ENCODE measurements at regions not wholly inside any gene's neighbourhood (a gene's known extent, or its start where the extent isn't known, plus 50 kb on each side); places are given as distances from the start of the nearest gene placed in this dataset.
"Not testable (repeated sequence)": the region's sequence is repeated elsewhere in the genome, so short reads cannot be mapped to it uniquely, and the experiment has no call there.

- no peak for DNase-seq
These were observed 68.5 kb downstream of the CDC14C start for GRCh38 chr7:48992816-48993215.

DNA sequence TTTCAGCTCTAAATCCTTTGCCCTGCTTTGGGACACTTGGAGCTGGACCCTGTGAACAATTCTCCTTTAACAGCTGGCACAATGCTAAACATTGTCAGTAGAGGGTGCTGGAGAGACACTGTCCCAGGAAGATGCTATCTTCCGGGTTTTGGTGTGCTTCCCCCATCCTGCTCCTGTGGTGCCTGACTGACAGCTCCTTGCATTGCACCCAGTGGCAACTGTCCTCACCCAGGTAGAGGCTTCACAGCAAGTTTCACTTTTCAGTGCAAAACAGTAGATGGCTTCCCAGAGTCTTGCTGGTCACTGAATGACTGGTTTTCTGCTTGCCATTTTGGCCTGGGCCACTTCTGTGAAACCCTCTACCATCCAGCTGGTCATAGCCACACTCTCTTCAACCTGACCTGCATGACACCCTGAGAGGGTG lies 77.3 kb downstream of the CDC14C start:
- no peak for DNase-seq

- DNase-seq = no peak
These were observed 86.4 kb downstream of the CDC14C start for GRCh38 chr7:49010717-49011116.

DNA sequence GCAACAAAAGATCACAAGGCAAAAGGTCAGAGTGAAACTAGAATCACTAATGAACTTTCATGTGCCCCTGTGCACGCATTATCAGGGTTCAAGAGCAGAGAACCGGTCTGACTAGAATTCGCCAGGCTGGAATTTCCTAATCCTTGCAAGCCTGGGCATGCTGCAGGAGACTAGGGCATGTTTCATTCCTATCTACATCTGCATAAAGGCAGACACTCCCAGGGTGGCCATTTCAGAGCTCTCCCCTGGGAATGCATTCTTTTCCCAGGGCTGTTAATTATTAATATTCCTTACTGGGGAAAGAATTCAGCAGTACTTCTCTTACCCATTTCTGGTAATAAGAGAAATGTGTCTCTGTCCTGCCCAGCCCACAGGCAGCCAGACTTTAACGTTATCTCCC lies 90.5 kb downstream of the CDC14C start:
- DNase-seq = no peak

DNA sequence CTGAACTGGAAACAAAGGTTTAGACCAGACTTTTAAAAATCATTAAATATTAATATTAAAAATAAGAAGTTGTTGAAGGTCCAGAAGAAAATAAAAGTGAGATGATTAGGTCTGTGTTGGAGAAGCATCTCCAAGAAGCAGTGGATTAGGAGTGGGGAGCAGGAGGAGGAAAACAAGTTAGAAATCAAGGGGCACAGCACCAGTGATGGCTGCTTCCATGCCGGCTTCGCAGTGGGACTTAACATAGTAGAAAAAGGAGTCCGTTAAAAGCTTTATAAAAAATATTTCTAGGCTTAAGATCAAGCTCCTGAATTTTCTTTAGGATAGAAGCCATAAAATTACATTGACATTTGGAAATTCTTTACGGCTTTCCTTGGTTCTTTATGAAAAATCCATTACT lies 95.8 kb downstream of the CDC14C start:
- no peak for DNase-seq

DNA sequence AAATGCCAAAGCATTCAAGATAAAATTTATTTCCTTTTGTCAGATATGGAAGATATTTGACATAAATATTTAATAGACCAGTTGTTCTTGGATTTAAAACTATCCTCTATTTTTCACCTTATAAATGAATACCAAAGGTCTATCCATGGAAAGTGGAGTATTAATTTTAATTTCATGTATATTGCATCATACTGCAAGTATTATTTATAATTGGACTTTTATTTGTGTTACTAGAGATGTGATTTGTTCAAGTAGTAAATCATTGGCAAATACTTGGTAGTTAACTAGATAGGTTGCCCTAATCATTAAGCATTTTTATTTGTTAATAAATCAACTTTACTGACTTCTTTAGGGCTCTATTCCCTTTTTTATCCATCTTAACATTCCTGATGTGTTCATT lies 98.1 kb downstream of the CDC14C start:
- DNase-seq = no peak

DNA sequence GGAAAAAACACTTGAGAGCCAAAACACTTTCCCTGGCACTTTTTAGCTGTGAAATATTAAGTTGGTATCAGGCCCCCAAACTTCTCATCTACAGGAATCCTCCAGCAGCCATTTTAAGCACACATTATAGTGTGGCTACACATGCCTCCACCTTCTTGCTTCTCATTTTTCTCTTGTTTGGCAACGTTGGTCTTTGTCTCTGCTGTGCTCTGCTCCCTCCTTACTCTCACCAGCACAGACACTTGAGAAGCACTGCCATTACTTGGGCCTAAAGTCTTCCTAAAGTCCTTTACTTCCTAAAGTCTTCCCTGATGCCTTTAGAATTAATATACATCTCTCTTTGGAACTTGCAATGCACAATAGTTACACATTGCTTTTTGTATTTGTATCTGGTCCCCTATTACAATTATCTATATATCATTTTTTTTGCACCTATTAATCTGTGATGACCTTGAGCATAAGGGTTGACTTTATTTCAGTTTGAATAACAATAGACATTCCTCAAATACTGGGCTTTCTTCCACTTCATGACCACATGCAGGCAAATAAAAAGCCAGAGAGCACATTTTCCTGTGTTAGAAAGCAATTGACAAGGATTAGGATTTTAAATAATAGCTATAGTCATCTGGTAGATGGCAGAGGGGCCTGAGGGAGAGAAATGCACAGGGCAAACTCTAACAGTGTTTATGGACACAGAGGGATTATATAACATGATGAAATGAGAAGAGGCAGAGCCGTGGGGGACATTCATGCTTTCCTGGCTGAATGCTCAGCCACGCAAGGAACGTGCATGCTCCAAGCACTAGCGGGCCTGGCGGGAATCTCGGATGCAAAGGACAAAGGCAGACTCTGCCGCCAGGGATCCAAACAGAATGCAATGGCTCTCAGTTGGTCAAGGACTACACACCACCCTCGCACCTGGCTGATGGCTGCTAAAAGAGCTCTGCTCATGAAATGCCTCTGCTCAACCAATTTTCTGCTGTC lies 99.3 kb downstream of the CDC14C start:
- no peak for DNase-seq

DNA sequence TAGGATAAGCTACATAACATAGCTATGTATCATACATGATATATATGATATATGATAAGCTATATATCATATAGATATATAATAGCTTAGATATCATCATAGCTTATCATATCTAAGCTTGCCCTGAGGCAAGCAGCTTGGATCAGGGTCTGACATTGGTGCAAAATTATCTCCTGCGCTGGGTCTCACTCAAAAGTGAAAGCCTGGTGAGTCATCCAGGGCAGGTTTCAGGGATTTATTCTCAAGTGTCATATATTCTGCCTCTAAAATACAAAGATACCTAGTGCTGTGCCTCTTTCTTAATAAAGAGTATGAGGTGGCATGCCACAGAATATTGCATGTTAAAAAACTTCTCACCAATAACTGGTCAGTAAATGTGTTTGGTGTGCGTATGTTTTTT lies 105.9 kb downstream of the CDC14C start:
- no peak for DNase-seq

GRCh38 chr7:49033140-49033539 lies 108.8 kb downstream of the CDC14C start:
- not testable (repeated sequence) for DNase-seq

GRCh38 chr7:49037346-49038210 lies 113.2 kb downstream of the CDC14C start:
- no peak for DNase-seq

DNA sequence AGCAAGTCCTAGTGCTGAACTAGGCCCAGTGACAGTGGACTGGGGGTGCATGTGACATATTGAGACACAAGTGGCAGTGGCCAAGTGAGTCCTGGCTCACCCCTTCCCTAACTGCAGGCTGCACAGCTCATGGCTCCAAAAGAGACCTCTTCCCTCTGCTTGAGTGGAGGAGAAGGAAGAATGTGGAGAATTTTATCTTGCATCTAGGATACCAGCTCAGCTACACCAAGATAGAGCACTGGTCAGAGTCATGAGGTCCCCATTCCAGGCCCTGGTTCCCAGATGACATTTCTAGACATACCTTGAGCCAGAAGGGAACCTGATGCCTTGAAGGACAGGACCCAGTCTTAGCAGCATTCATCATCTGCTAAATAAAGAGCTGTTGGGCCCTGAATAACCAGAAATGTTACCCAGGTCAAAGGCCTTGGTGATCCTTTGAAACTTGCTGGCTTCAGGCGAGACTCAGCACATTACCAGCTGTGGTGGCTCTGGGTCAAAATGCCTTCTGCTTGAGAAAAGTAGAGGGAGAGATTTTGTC lies 114.5 kb downstream of the CDC14C start:
- no peak for DNase-seq

GRCh38 chr7:49060743-49061142 lies 136.4 kb downstream of the CDC14C start:
- no peak for DNase-seq

DNA sequence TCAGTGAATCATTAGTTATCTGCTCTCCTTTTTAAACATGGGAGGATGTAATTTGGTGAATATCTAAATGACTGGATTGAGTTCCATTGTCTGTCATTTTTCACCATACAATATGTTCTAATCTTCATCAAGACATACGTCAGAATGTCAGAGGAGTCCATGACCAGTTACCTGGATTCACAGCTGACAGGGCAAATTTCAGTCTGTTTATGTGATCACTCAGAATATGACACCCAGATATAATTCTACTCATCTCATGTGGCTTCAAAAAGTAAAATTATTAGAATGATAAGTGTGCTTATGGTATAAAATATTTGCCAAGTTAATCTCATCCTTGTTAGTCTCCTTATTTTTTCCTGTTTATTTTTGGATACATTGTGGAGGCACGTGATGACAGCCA lies 150.2 kb downstream of the CDC14C start:
- no peak for DNase-seq

GRCh38 chr7:49080896-49081475 lies 156.6 kb downstream of the CDC14C start:
- DNase-seq = no peak

- no peak for DNase-seq
These were observed 163.7 kb downstream of the CDC14C start for GRCh38 chr7:49088017-49088416.

DNA sequence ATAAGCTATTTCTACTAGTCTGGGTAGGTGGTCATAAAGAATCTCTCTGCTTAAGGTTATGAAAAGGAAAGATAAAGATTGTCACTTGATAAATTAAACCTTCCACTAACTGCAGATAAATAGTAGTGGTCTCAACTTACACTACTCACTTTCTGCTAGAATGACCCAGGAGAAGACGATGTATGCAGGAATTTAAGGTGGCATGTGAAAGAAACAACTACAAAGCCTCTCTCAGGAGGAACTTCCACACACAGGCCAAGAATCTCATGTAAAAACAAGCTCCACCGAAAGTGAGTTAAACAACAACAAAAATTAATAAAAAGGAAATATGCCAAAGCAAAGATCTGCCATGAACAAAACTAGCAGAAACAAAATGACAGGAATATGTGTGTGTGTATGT lies 165.4 kb downstream of the CDC14C start:
- DNase-seq = no peak

- no peak for DNase-seq
These were observed 166.7 kb downstream of the CDC14C start for GRCh38 chr7:49091089-49091488.

DNA sequence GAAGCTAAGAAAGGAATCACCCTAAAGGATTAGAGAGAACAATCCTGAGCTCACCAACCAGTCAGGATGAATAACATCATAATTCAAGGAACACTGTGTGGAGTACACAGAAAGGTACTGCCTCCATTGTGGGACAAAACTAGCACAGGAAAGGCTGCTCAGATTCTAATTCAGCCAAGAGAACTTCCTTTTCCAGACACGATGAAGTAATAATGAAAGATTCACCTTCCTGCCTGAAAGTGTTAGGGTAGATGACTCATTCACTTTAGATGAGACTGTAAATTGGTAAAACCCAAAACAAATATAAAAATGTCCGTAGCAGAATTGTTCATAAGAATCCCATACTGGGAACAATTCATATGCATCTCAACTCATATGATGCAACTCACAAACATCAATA lies 167.2 kb downstream of the CDC14C start:
- DNase-seq = no peak

- no peak for DNase-seq
These were observed 168.9 kb downstream of the CDC14C start for GRCh38 chr7:49093218-49093617.

- DNase-seq = no peak
These were observed 170.5 kb downstream of the CDC14C start for GRCh38 chr7:49094866-49095265.

GRCh38 chr7:49099587-49100326 lies 175.4 kb downstream of the CDC14C start:
- DNase-seq = no peak
